NB4 (cell line): ENCODE measurements at regions not wholly inside any gene's neighbourhood (a gene's known extent, or its start where the extent isn't known, plus 50 kb on each side); places are given as distances from the start of the nearest gene placed in this dataset.

Source experiments
- DNase-seq: peaks from one replicate; pipeline ENCODE4 v3.0.0; 2010; ENCODE audit warnings: low read depth
- H3K4me3 ChIP-seq: one replicate; pipeline ENCODE4 v1.5.1; 2011; ENCODE audit warnings: mild to moderate bottlenecking, low read depth, low read length, moderate library complexity
- MYC ChIP-seq: IDR thresholded peaks from 2 replicates; pipeline ENCODE4 v1.6.1; 2011; ENCODE audit warnings: low read depth, low read length
- POLR2A ChIP-seq: IDR thresholded peaks from 2 replicates; pipeline ENCODE4 v1.6.1; 2011; ENCODE audit warnings: mild to moderate bottlenecking; ENCODE audit not compliant: insufficient read length; ENCODE audit errors: extremely low read depth
- TF ChIP-seq, protein P1 (sequence below): IDR thresholded peaks from 2 replicates; pipeline ENCODE4 v1.6.1; 2011; ENCODE audit warnings: low read depth, low read length
- TF ChIP-seq, protein P2 (sequence below): IDR thresholded peaks from one replicate; pipeline ENCODE4 v1.5.1; 2012; ENCODE audit warnings: low read depth, low read length

DNA sequence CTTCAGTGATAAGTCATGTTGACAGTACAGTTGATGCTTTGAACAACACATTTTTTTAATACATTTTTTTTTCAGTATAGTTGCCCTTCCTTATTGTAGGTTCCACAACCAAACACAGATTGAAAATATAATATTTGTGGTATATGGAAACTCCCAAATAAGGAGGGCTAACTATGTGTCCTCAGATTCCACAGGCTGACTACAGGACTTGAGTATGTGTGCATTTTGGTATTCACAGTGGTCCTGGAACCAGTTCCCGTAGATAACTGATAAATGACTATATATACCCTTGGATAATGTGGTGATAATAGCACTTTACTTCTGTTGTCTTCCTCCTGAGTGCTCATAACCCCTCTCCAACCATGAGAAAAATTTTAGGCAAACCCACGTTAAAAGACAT lies 111.6 kb upstream of the NUDT6 start:
- DNase-seq = no peak
- TF ChIP-seq, protein P1, sequence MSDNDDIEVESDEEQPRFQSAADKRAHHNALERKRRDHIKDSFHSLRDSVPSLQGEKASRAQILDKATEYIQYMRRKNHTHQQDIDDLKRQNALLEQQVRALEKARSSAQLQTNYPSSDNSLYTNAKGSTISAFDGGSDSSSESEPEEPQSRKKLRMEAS = no peak
- TF ChIP-seq, protein P2, sequence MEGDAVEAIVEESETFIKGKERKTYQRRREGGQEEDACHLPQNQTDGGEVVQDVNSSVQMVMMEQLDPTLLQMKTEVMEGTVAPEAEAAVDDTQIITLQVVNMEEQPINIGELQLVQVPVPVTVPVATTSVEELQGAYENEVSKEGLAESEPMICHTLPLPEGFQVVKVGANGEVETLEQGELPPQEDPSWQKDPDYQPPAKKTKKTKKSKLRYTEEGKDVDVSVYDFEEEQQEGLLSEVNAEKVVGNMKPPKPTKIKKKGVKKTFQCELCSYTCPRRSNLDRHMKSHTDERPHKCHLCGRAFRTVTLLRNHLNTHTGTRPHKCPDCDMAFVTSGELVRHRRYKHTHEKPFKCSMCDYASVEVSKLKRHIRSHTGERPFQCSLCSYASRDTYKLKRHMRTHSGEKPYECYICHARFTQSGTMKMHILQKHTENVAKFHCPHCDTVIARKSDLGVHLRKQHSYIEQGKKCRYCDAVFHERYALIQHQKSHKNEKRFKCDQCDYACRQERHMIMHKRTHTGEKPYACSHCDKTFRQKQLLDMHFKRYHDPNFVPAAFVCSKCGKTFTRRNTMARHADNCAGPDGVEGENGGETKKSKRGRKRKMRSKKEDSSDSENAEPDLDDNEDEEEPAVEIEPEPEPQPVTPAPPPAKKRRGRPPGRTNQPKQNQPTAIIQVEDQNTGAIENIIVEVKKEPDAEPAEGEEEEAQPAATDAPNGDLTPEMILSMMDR = no peak
- no peak overlapping the region for H3K4me3 ChIP-seq

DNA sequence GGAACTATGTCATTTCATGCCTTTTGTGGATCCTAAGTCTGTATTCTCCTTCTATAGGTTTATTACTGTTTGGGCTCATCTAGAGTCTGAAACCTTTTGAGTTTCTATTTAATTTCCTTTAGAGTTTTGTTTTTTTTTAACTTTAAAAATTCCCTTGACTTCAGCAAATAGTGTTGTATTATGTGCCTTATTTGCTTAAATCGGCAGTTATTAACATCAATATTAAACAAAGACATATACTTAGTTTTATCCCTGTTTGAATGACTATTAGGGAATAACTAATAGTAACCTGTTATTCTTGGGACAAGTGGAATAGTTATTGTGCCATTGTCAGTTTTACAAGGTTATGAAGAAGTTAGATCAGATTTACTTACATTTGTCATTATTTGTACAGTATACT lies 112.8 kb upstream of the NUDT6 start:
- no peak for TF ChIP-seq POLR2A
- TF ChIP-seq MYC = no peak
- TF ChIP-seq, protein P2 = no peak
- TF ChIP-seq, protein P1 = no peak
- no peak for DNase-seq
- H3K4me3 ChIP-seq = no peak overlapping the region

DNA sequence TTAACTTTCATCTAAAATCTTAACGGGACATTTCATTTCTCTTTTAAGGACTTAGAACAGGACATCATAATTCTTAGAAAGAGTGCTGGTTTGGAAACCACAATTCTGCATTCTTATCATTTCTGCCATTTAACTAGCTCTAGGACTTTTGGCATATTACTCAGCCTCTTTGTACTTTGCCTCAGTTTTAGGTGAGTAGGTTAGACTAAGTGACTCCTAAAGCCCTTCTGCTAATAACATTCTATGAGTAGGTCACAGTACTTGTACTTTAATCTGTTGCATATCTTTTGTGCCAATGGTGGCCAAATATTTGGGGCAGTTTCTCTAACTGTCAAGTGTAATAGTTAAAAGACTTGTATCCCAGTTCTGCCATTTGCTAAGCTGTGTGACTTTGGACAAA lies 115.4 kb upstream of the NUDT6 start:
- H3K4me3 ChIP-seq = no peak overlapping the region
- TF ChIP-seq POLR2A (no peak), MYC (no peak)
- TF ChIP-seq, protein P1 = no peak
- TF ChIP-seq, protein P2 = no peak
- no peak for DNase-seq

DNA sequence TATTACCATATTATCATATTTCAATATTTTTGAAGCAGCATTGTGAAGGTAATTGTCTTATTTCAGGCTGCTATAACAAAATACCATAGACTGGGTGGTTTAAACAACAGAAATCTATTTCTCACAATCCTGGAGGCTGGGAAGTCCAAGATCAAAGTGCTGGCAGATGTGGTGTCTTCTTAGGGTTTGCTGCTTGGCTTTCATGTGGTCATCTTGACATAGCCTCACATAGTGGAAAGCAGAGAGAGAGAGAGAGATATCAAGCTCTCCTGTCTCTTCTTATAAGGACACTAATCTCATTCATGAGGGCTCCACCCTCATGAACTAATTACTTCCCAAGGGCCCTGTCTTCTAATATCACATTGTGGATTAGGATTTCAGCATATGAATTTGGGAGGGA lies 119.7 kb upstream of the NUDT6 start:
- no peak for DNase-seq
- TF ChIP-seq POLR2A = no peak
- TF ChIP-seq, protein P1 = no peak
- TF ChIP-seq, protein P2 = no peak
- no peak for TF ChIP-seq MYC
- H3K4me3 ChIP-seq = no peak overlapping the region

DNA sequence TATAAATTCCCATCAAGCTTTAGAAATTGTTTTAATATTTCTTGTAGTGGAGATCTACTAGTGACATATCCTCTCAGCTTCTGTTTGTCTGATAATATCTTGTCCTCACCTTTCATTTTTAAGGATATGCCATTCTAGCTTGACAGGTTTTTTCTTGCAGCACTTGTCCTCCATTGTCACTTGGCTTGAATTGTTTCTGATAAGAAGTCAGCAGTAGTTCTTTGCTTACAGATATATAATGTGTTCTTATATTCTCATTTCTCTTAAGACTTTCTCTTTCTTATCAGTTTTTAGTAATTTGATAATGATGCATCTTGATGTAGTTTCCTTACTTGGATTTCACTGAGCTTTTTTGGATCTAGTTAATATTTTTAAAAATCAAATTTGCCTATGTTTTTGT lies 120.6 kb upstream of the NUDT6 start:
- TF ChIP-seq POLR2A = no peak
- TF ChIP-seq, protein P1 = no peak
- TF ChIP-seq MYC = no peak
- TF ChIP-seq, protein P2 = no peak
- DNase-seq = peak; percentile 4
- no peak overlapping the region for H3K4me3 ChIP-seq
